GM18858 (cell line): ENCODE measurements at regions not wholly inside any gene's neighbourhood (a gene's known extent, or its start where the extent isn't known, plus 50 kb on each side); places are given as distances from the start of the nearest gene placed in this dataset.
A peak's percentile ranks its signal among the peaks of the same experiment; 100 is the strongest.

ENCODE experiments used
- ATAC-seq: cut with Tn5 transposase; IDR thresholded peaks from one replicate; pipeline ENCODE4 v1.9.1; 2021; ENCODE audit not compliant: unreplicated experiment

GRCh38 chr20:6831461-6831860 lies 64.0 kb downstream of the BMP2 start:
- no peak for ATAC-seq

DNA sequence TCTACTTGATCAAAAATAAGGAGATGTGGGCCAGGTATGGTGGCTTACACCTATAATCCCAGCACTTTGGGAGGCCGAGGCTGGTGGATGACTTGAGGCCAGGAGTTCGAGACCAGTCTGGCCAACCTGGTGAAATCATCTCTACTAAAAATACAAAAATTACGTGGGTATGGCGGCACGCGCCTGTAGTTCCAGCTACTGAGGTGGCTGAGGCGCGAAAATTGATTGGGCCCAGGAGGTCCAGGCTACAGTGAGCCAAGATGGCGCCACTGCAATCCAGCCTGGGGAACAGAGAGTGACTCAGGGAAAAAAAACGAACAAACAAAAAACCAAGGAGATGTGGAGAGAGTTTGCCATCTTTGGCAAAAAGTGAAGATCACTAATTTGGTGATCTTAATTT lies 65.3 kb downstream of the BMP2 start:
- ATAC-seq: no peak

GRCh38 chr20:6835609-6836008 lies 68.1 kb downstream of the BMP2 start:
- ATAC-seq: no peak

GRCh38 chr20:6836821-6837374 lies 69.4 kb downstream of the BMP2 start:
- ATAC-seq: no peak

DNA sequence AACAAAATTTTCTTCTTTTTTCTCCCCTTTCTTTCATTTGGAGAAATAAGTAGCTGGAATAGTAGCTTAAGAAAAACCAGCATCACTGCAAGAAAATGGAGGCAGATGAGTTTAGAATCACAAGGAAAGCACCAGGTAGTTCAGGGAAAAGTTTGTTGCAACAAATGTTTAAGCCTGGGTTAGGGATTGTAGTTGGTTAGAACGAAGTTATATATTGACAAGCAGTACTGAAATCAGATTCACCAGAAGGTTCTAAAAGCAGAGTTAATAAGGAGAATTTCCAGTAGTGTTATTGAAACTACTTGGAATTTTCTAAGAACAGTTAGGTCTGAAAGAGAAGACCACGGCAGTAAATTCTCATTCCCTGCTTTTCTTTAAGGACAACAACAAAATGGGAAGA lies 70.2 kb downstream of the BMP2 start:
- no peak for ATAC-seq

DNA sequence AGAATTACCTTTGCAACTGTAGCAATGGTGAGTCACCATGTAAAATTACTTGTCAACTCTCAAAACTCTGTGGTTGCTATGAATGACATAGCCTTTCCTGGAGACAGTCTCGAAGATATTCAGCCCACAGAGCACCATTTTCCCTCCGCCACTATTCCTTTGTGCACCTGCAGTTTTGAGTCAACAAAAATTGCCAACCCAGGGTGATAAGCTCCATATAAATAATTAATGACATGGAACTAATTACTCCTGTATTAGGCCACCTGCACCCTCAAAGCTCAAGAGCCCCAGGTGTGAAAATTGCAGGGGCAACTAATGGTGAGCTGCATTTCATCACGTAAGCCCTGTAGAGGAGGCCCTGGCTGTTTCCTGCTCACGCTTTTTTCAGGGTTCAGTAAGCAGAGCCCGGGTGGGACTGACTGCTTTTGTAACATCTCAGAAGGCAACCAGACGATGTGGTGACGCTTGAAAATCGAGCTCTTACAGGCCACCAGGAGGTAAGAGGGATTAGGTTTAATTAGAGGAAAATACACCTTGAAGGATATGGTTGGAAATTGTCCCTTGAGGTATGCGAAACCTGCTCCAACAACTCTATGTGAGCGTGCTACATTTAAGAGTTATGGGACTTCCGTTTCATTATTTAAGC lies 70.8 kb downstream of the BMP2 start:
- peak; percentile 56 for ATAC-seq

- no peak for ATAC-seq
Observed at GRCh38 chr20:6841128-6841527, 73.6 kb downstream of the BMP2 start.

GRCh38 chr20:6845141-6845540 lies 77.7 kb downstream of the BMP2 start:
- no peak for ATAC-seq

- no peak for ATAC-seq
Observed at GRCh38 chr20:6848041-6848440, 80.6 kb downstream of the BMP2 start.

DNA sequence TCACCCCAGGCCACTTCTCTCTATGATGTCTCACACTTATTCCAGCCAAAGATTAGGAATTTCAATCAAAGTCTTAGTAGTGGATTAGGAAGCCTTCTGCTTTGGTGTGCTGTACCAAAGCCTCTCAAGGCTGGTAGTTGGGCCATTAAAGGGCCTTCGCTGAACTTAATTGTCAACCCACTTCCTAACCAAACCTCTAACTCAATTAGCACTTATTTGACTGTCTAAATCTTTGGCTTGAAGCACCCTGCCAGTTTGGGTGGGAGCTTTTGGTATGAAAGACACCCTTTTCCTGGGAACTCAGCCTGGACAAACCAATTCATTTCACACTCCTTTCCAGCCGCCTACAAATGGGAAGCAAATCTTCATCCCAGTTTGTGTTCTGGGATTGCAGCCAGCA lies 81.5 kb downstream of the BMP2 start:
- no peak for ATAC-seq

GRCh38 chr20:6851136-6851535 lies 83.7 kb downstream of the BMP2 start:
- no peak for ATAC-seq

- no peak for ATAC-seq
Observed at GRCh38 chr20:6852478-6852877, 85.0 kb downstream of the BMP2 start.

GRCh38 chr20:6855104-6855503 lies 87.6 kb downstream of the BMP2 start:
- ATAC-seq: no peak

DNA sequence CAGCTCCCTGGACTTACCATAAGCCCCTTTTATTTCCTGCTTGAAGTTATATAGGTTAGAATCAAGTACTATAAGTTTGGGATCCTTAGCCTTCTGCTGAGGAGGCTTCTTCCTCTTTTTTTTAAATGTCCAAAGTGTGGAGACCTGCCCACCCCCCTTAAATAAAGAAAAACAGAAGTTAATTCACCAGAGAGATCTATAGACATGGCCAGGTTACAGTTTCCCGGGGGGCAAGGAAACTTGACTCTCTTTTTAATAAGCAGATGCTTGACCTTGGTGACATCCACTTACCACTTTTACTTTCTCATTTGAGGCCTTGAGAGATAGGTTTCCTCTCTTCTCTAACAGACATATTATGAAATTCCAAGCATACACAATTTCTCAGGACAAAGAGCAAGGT lies 88.3 kb downstream of the BMP2 start:
- no peak for ATAC-seq

DNA sequence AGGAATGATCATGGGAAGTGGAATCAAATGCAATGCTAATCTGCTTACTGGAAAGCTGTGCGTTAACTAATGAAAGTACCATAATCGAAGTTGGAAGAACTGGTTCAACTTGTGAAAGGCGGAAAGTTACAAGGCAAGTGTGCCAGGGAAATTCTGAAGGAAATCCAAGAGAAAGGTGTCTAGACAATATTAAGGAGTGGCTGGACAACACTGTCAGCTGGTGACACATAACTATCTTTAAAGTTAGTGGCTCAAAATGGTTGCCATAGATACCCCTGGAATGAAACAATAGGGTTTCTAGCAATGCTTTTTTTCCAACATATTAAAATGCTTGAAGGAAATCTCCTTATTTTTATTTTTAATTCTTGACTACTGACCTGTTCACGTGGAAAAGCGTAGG lies 90.4 kb downstream of the BMP2 start:
- ATAC-seq: no peak

- ATAC-seq: no peak
Observed at GRCh38 chr20:6863355-6863754, 95.9 kb downstream of the BMP2 start.

DNA sequence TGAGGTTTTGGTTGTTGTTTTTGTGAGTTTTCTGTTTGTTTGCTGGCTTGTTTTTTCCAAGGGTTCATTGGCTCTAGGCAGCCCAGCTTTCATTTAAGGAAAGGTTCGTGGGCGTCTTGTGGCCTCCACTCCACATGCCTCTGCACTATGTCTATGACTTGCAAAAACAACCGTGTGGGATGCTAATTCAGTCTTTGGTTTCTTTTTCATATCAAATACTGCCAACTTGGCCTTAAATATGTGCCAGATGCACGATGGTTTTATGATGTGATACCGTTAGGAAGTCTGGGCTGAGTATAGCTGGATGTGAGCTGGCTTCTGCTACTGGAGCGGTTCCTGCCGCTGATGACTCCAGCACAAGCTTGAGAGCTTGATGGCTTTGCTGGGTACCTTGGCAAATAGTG lies 96.3 kb downstream of the BMP2 start:
- ATAC-seq: no peak

- no peak for ATAC-seq
Observed at GRCh38 chr20:6864740-6865139, 97.3 kb downstream of the BMP2 start.

GRCh38 chr20:6866741-6867140 lies 99.3 kb downstream of the BMP2 start:
- no peak for ATAC-seq

DNA sequence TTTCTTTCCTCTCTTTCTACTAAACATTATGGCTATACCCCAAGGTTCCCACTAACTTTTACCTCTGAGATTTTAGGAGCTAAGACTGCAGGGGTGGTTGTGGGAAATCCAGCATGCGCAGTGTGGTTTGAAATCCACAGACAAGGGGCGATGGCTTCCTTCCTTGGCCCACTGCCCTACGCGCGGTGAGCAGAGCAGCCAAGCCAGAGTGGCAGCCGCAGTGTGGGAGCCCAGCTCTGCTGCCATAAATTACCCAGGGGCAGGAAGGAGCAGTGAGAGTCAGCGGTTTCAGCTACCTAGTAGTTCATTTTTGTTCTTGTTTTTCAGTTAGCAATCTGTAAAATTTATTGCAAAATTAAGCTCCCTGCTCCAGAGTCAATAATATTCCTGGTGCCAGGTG lies 101.4 kb downstream of the BMP2 start:
- no peak for ATAC-seq

- no peak for ATAC-seq
Observed at GRCh38 chr20:6870559-6870958, 103.1 kb downstream of the BMP2 start.

DNA sequence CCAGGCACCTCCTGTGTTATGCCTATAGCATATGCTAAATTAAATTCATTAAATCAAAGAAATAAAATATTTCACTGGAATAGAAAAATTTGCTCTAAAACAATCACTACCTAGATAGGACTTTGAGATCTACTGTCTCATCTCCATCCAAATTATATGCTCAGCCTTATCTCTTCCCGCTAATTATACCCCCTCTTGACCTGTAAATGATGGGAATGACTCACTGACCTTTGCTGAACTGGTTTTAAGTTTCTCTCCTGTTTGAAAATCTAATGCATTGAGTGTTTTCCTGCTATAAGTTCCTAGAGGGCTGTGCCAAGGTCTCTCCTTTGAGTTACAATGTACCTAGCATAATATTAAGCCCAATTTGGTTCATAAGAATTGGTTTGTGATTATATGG lies 110.1 kb downstream of the BMP2 start:
- no peak for ATAC-seq

GRCh38 chr20:6882561-6883291 lies 115.2 kb downstream of the BMP2 start:
- no peak for ATAC-seq
